ENCODE measurements at regions not wholly inside any gene's neighbourhood (a gene's known extent, or its start where the extent isn't known, plus 50 kb on each side); places are given as distances from the start of the nearest gene placed in this dataset.

- no TSS peak for BruUV-seq (replicated peaks)
- H3K36me3 ChIP-seq (ENCODE audit: control insufficient read depth, insufficient read depth, low read length) = no peaks in the 10 kb centered on the region
- H3K4me1 ChIP-seq (ENCODE audit: control insufficient read depth, insufficient read depth, low read length) = no peaks in the 10 kb centered on the region
- H3K9me3 ChIP-seq (ENCODE audit: control insufficient read depth, insufficient read depth, low read depth, low read length) = no peaks in the 10 kb centered on the region
- in situ Hi-C loops (cut with HindIII; ENCODE audit: low pct_unique_long_range_greater_than_20kb, low sequenced_read_pairs) (no loop called here), intact Hi-C loops (cut with micrococcal nuclease; ENCODE audit: unreplicated experiment) (no loop called here)
- ChIA-PET CTCF (no interaction called here), POLR2A (interaction anchor here (0.6 kb wide), 1 partner anchor 236 kb away, joined by 8 read pairs; no protein-coding TSS in a partner anchor)
- no peaks in the 10 kb centered on the region for H3K27me3 ChIP-seq (ENCODE audit: control insufficient read depth, insufficient read depth, low read length)
- H3K4me3 ChIP-seq (ENCODE audit: low read depth in 2 of 2, low read length in 2 of 2) = no peak overlapping the region
- ATAC-seq = no peak
- DNase-seq (ENCODE audit: low read depth, low spot score) = no peak
- TF ChIP-seq POLR2AphosphoS5 (IDR thresholded peaks at IDR 0.05; ENCODE audit: low read depth, low read length) (no peak), REST (IDR thresholded peaks at IDR 0.05; ENCODE audit: insufficient read depth in 1 of 2, low read depth in 2 of 2, low read length in 1 of 2) (no peak), SIN3A (IDR thresholded peaks at IDR 0.05; ENCODE audit: borderline replicate concordance, insufficient read depth, low read depth, low read length) (no peak), TCF7L2 (IDR thresholded peaks at IDR 0.05; ENCODE audit: low read depth, low read length) (no peak)
- TF ChIP-seq, protein P1, sequence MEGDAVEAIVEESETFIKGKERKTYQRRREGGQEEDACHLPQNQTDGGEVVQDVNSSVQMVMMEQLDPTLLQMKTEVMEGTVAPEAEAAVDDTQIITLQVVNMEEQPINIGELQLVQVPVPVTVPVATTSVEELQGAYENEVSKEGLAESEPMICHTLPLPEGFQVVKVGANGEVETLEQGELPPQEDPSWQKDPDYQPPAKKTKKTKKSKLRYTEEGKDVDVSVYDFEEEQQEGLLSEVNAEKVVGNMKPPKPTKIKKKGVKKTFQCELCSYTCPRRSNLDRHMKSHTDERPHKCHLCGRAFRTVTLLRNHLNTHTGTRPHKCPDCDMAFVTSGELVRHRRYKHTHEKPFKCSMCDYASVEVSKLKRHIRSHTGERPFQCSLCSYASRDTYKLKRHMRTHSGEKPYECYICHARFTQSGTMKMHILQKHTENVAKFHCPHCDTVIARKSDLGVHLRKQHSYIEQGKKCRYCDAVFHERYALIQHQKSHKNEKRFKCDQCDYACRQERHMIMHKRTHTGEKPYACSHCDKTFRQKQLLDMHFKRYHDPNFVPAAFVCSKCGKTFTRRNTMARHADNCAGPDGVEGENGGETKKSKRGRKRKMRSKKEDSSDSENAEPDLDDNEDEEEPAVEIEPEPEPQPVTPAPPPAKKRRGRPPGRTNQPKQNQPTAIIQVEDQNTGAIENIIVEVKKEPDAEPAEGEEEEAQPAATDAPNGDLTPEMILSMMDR (IDR thresholded peaks at IDR 0.05) = no peak
- no peak overlapping the region for H3K27ac ChIP-seq (ENCODE audit: low read length)
Observed at GRCh38 chr15:59933607-59934006, 70.5 kb upstream of the FOXB1 start.

- CTCF ChIA-PET = no interaction called here
- POLR2A ChIA-PET = interaction anchor here (0.6 kb wide), 1 partner anchor 946 kb away, joined by 12 read pairs; no protein-coding TSS in a partner anchor
- in situ Hi-C loops (cut with HindIII; ENCODE audit: low pct_unique_long_range_greater_than_20kb, low sequenced_read_pairs) (no loop called here), intact Hi-C loops (cut with micrococcal nuclease; ENCODE audit: unreplicated experiment) (no loop called here)
- Histone ChIP-seq H3K36me3 (ENCODE audit: control insufficient read depth, insufficient read depth, low read length) (no peaks in the 10 kb centered on the region), H3K9me3 (ENCODE audit: control insufficient read depth, insufficient read depth, low read depth, low read length) (no peaks in the 10 kb centered on the region), H3K27me3 (ENCODE audit: control insufficient read depth, insufficient read depth, low read length) (no peaks in the 10 kb centered on the region), H3K4me3 (ENCODE audit: low read depth in 2 of 2, low read length in 2 of 2) (no peak overlapping the region), H3K27ac (ENCODE audit: low read length) (no peak overlapping the region), H3K4me1 (ENCODE audit: control insufficient read depth, insufficient read depth, low read length) (no peaks in the 10 kb centered on the region)
- no peak for TF ChIP-seq REST (IDR thresholded peaks at IDR 0.05; ENCODE audit: insufficient read depth in 1 of 2, low read depth in 2 of 2, low read length in 1 of 2)
- no peak for TF ChIP-seq TCF7L2 (IDR thresholded peaks at IDR 0.05; ENCODE audit: low read depth, low read length)
- TF ChIP-seq POLR2AphosphoS5 (IDR thresholded peaks at IDR 0.05; ENCODE audit: low read depth, low read length) = no peak
- TF ChIP-seq SIN3A (IDR thresholded peaks at IDR 0.05; ENCODE audit: borderline replicate concordance, insufficient read depth, low read depth, low read length) = no peak
- TF ChIP-seq, protein P1 (IDR thresholded peaks at IDR 0.05) = no peak
- ATAC-seq (no peak), DNase-seq (ENCODE audit: low read depth, low spot score) (no peak)
- no TSS peak for BruUV-seq (replicated peaks)
Observed at GRCh38 chr15:59931646-59932261, 72.4 kb upstream of the FOXB1 start.

All from Panc1 (cell line).